Fibroblast of lung (primary cell): ENCODE measurements at regions not wholly inside any gene's neighbourhood (a gene's known extent, or its start where the extent isn't known, plus 50 kb on each side); places are given as distances from the start of the nearest gene placed in this dataset.

Source experiments
- DNase-seq, 2 donors: peaks; one replicate each; pipeline versions ENCODE4 v3.0.0 to v3.0.0-alpha.2; 2010; ENCODE audit warnings: low read depth in 2 of 2
- H2AFZ ChIP-seq: 2 replicates; pipeline ENCODE4 v1.5.1; 2012; ENCODE audit warnings: low read length, control low read depth, inconsistent platforms
- H3K27ac ChIP-seq: 2 replicates; pipeline ENCODE4 v1.5.1; 2011; ENCODE audit warnings: low read length, control low read depth; ENCODE audit not compliant: insufficient read depth
- H3K27me3 ChIP-seq: 2 replicates; pipeline ENCODE4 v1.5.1; 2011; ENCODE audit warnings: mild to moderate bottlenecking, low read length; ENCODE audit not compliant: control insufficient read depth, insufficient read depth
- H3K36me3 ChIP-seq: 2 replicates; pipeline ENCODE4 v1.5.1; 2011; ENCODE audit warnings: low read length; ENCODE audit not compliant: control insufficient read depth, insufficient read depth
- H3K4me1 ChIP-seq: 2 replicates; pipeline ENCODE4 v1.5.1; 2011; ENCODE audit warnings: low read length; ENCODE audit not compliant: control insufficient read depth, insufficient read depth; ENCODE audit errors: extremely low read depth
- H3K4me2 ChIP-seq: 2 replicates; pipeline ENCODE4 v1.5.1; 2011; ENCODE audit warnings: low read length, control low read depth; ENCODE audit not compliant: insufficient read depth; ENCODE audit errors: extremely low read depth
- H3K4me3 ChIP-seq, 4 experiments: fragments of 200-600 bp in 1 of 4; sonication (generic) in 1 of 4; replicated peaks in 1 of 4; 2 replicates each; pipeline ENCODE4 v1.5.1; 2011 to 2016; ENCODE audit warnings: low read length in 4 of 4, low read depth in 3 of 4, mild to moderate bottlenecking in 3 of 4, control low read depth in 2 of 4, inconsistent platforms in 1 of 4, mixed read lengths in 1 of 4; ENCODE audit not compliant: insufficient read depth in 1 of 4; ENCODE audit errors: control extremely low read depth in 1 of 4
- H3K79me2 ChIP-seq: 2 replicates; pipeline ENCODE4 v1.5.1; 2012; ENCODE audit warnings: mild to moderate bottlenecking, low read length, inconsistent platforms; ENCODE audit not compliant: control insufficient read depth, insufficient read depth
- H3K9ac ChIP-seq: 2 replicates; pipeline ENCODE4 v1.5.1; 2011; ENCODE audit warnings: mild to moderate bottlenecking, low read length, control low read depth; ENCODE audit not compliant: insufficient read depth
- H3K9me3 ChIP-seq: 2 replicates; pipeline ENCODE4 v1.5.1; 2012; ENCODE audit warnings: low read depth, low read length; ENCODE audit not compliant: control insufficient read depth, insufficient read depth
- H4K20me1 ChIP-seq: 2 replicates; pipeline ENCODE4 v1.5.1; 2011; ENCODE audit warnings: low read length; ENCODE audit not compliant: control insufficient read depth, insufficient read depth; ENCODE audit errors: extremely low read depth
- CTCF ChIP-seq, 2 donors: IDR thresholded peaks in 1 of 2; conservative IDR thresholded peaks in 1 of 2; 1 replicate in 1 of 2; 2 replicates in 1 of 2; pipeline ENCODE4 v1.5.1; 2011 to 2012; ENCODE audit warnings: low read length in 2 of 2, control low read depth in 1 of 2, inconsistent platforms in 1 of 2, low read depth in 1 of 2, mild to moderate bottlenecking in 1 of 2
- EZH2 ChIP-seq: IDR thresholded peaks from 2 replicates; pipeline ENCODE4 v1.5.1; 2012; ENCODE audit warnings: low read length, control low read depth, mild to moderate bottlenecking; ENCODE audit errors: missing control alignments

GRCh38 chr15:38149315-38149714, 103.3 kb upstream of the SPRED1 start:
- Histone ChIP-seq H3K9ac (no peak overlapping the region), H3K27ac (no peak overlapping the region), H3K4me3 (no peak overlapping the region), H2AFZ (no peak overlapping the region), H3K9me3 (no peaks in the 10 kb centered on the region), H3K27me3 (no peaks in the 10 kb centered on the region), H3K36me3 (no peaks in the 10 kb centered on the region), H3K4me1 (no peaks in the 10 kb centered on the region), H3K4me2 (no peak overlapping the region), H4K20me1 (no peaks in the 10 kb centered on the region), H3K79me2 (no peaks in the 10 kb centered on the region)
- DNase-seq, result no peak
- no peak for TF ChIP-seq EZH2
- no peak for TF ChIP-seq CTCF (conservative IDR thresholded peaks at IDR 0.05 in 1 of 2, IDR thresholded peaks at IDR 0.05 in 1 of 2; ENCODE audit: low read depth in 1 of 2, low read length in 2 of 2)

- no peak for DNase-seq
- TF ChIP-seq EZH2 (no peak), CTCF (conservative IDR thresholded peaks at IDR 0.05 in 1 of 2, IDR thresholded peaks at IDR 0.05 in 1 of 2; ENCODE audit: low read depth in 1 of 2, low read length in 2 of 2) (no peak)
- no peaks in the 10 kb centered on the region for H3K79me2 ChIP-seq
- no peak overlapping the region for H3K27ac ChIP-seq
- no peaks in the 10 kb centered on the region for H3K9me3 ChIP-seq
- H3K4me1 ChIP-seq, result no peaks in the 10 kb centered on the region
- H3K4me2 ChIP-seq, result no peak overlapping the region
- no peak overlapping the region for H3K9ac ChIP-seq
- H3K27me3 ChIP-seq, result no peaks in the 10 kb centered on the region
- no peak overlapping the region for H3K4me3 ChIP-seq
- H4K20me1 ChIP-seq, result no peaks in the 10 kb centered on the region
- no peaks in the 10 kb centered on the region for H3K36me3 ChIP-seq
- H2AFZ ChIP-seq, result no peak overlapping the region
These were observed 102.5 kb upstream of the SPRED1 start for GRCh38 chr15:38150148-38150547.

- TF ChIP-seq EZH2, result no peak
- TF ChIP-seq CTCF (conservative IDR thresholded peaks at IDR 0.05 in 1 of 2, IDR thresholded peaks at IDR 0.05 in 1 of 2; ENCODE audit: low read depth in 1 of 2, low read length in 2 of 2), result no peak
- Histone ChIP-seq H3K36me3 (no peaks in the 10 kb centered on the region), H3K79me2 (no peaks in the 10 kb centered on the region), H3K9me3 (no peaks in the 10 kb centered on the region), H3K4me3 (no peak overlapping the region), H4K20me1 (no peaks in the 10 kb centered on the region), H3K4me1 (no peaks in the 10 kb centered on the region), H3K27me3 (no peaks in the 10 kb centered on the region), H2AFZ (no peak overlapping the region), H3K27ac (no peak overlapping the region), H3K9ac (no peak overlapping the region), H3K4me2 (no peak overlapping the region)
- no peak for DNase-seq
These were observed 101.8 kb upstream of the SPRED1 start for GRCh38 chr15:38150794-38151193.
